Cardiac muscle cell (in vitro differentiated cells and primary cell): ENCODE measurements at regions not wholly inside any gene's neighbourhood (a gene's known extent, or its start where the extent isn't known, plus 50 kb on each side); places are given as distances from the start of the nearest gene placed in this dataset.

Experiments
- DNase-seq, 2 donors: peaks; one replicate each; pipeline versions ENCODE4 v3.0.0 to v3.0.0-alpha.2; 2010 to 2017; ENCODE audit warnings: low read depth in 1 of 2, low spot score in 1 of 2
- H3K27ac ChIP-seq: fragments of 200-600 bp; sonication (generic); 2 replicates; pipeline ENCODE4 v1.5.1; 2016
- H3K27me3 ChIP-seq: fragments of 200-600 bp; sonication (generic); 2 replicates; pipeline ENCODE4 v1.6.0; 2016; ENCODE audit warnings: control low read depth
- H3K36me3 ChIP-seq: fragments of 200-600 bp; sonication (generic); 2 replicates; pipeline ENCODE4 v1.5.1; 2016; ENCODE audit warnings: control low read depth
- H3K4me1 ChIP-seq: fragments of 200-600 bp; sonication (generic); 2 replicates; pipeline ENCODE4 v1.8.1; 2017; ENCODE audit warnings: low read depth, mild to moderate bottlenecking, mixed run types
- H3K4me3 ChIP-seq: fragments of 200-600 bp; sonication (generic); 2 replicates; pipeline ENCODE4 v1.5.1; 2016; ENCODE audit warnings: mild to moderate bottlenecking
- H3K9me3 ChIP-seq: fragments of 200-600 bp; sonication (generic); 2 replicates; pipeline ENCODE4 v1.5.1; 2017; ENCODE audit warnings: low read depth, mild to moderate bottlenecking, control low read depth
- CTCF ChIP-seq: IDR thresholded peaks from 2 replicates; pipeline ENCODE4 v1.5.1; 2012; ENCODE audit warnings: low read depth, mild to moderate bottlenecking, low read length

- DNase-seq, result no peak
- H3K4me1 ChIP-seq, result no peaks in the 10 kb centered on the region
- TF ChIP-seq CTCF, result no peak
- H3K9me3 ChIP-seq, result no peaks in the 10 kb centered on the region
- peaks cover 4% of the 10 kb centered on the region for H3K27me3 ChIP-seq
- H3K4me3 ChIP-seq, result no peak overlapping the region
- H3K27ac ChIP-seq, result no peak overlapping the region
- no peaks in the 10 kb centered on the region for H3K36me3 ChIP-seq
Observed at GRCh38 chr7:67550801-67551436, 554.3 kb downstream of the TYW1 start.

DNA sequence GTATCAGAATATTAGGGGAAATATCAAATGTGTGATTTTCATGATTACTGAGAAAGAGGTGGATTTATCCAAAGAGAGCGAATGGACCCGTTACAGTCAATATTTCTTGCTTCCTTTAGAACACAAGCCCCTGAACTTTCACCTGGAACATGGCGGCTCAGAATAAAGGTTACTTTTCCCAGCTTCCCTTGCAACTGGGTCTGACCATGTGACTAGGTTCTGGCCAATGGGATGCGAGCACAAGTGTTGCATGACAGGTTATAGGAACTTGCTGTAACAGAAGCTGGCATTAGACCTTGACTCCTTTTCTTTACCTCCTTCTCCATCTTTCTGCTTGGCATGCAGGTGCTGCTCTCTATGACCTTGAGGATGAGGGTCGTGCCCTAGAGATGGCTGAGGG lies 556.1 kb downstream of the TYW1 start:
- H3K27ac ChIP-seq, result no peak overlapping the region
- no peaks in the 10 kb centered on the region for H3K4me1 ChIP-seq
- TF ChIP-seq CTCF, result no peak
- H3K9me3 ChIP-seq, result no peaks in the 10 kb centered on the region
- H3K36me3 ChIP-seq, result no peaks in the 10 kb centered on the region
- no peak overlapping the region for H3K4me3 ChIP-seq
- no peak for DNase-seq
- H3K27me3 ChIP-seq, result peaks cover 4% of the 10 kb centered on the region

- Histone ChIP-seq H3K9me3 (no peaks in the 10 kb centered on the region), H3K27ac (no peak overlapping the region), H3K4me3 (no peak overlapping the region), H3K4me1 (no peaks in the 10 kb centered on the region), H3K27me3 (peaks cover 4% of the 10 kb centered on the region), H3K36me3 (no peaks in the 10 kb centered on the region)
- DNase-seq, result no peak
- no peak for TF ChIP-seq CTCF
Observed at GRCh38 chr7:67553378-67553777, 556.7 kb downstream of the TYW1 start.

- no peak for TF ChIP-seq CTCF
- no peaks in the 10 kb centered on the region for H3K9me3 ChIP-seq
- no peak overlapping the region for H3K4me3 ChIP-seq
- H3K4me1 ChIP-seq, result no peaks in the 10 kb centered on the region
- H3K27me3 ChIP-seq, result peaks cover 4% of the 10 kb centered on the region
- DNase-seq, result no peak
- H3K27ac ChIP-seq, result no peak overlapping the region
- no peaks in the 10 kb centered on the region for H3K36me3 ChIP-seq
Observed at GRCh38 chr7:67554986-67555385, 558.4 kb downstream of the TYW1 start.

DNA sequence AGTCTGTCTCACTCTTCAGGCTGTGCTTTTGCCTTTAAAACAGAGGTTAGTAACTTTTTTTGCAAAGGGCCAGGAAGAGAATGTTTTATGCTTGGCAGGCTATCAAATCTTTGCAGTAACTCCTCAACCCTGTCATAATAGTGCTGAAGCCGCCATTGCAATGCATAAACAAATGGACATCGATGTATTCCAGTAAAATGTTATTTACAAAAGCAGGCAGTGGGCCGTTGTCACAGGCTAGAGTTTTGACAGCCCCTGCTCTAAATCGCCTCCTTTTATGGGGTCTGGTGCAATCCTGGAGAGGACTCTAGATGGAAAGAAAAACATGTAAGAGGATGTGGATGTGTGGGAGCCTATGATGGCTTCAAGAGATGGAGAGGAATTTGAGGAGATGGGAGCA lies 568.3 kb downstream of the TYW1 start:
- DNase-seq, result no peak
- no peaks in the 10 kb centered on the region for H3K27me3 ChIP-seq
- no peaks in the 10 kb centered on the region for H3K9me3 ChIP-seq
- no peak overlapping the region for H3K27ac ChIP-seq
- H3K36me3 ChIP-seq, result no peaks in the 10 kb centered on the region
- no peak for TF ChIP-seq CTCF
- no peak overlapping the region for H3K4me3 ChIP-seq
- no peaks in the 10 kb centered on the region for H3K4me1 ChIP-seq

- DNase-seq, result no peak
- no peak overlapping the region for H3K27ac ChIP-seq
- no peak for TF ChIP-seq CTCF
- no peaks in the 10 kb centered on the region for H3K36me3 ChIP-seq
- H3K9me3 ChIP-seq, result no peaks in the 10 kb centered on the region
- H3K27me3 ChIP-seq, result no peaks in the 10 kb centered on the region
- H3K4me1 ChIP-seq, result no peaks in the 10 kb centered on the region
- no peak overlapping the region for H3K4me3 ChIP-seq
Observed at GRCh38 chr7:67566101-67566500, 569.5 kb downstream of the TYW1 start.
